ENCODE measurements at regions not wholly inside any gene's neighbourhood (a gene's known extent, or its start where the extent isn't known, plus 50 kb on each side); places are given as distances from the start of the nearest gene placed in this dataset.

DNA sequence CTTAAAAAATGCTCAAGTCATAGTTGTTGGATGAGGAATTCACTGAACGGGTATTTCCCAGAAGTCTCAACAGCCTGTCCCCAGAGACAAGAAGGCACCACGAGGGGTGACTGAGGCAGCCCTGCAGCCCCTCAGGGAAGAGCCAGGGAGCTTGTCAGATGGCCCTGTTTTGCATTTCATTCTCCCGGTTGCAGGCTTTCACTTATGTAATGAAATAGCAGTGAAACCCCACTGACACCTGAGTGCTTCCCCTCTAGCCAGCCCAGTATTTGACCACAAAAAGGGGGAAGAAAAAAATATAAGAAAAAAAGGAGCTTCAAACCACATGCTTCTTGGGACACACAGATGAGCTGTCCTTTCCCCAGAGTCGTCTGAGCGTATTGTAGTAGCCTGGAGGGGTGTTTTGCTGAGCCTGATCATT lies 75.3 kb upstream of the IL12B start:
- Histone ChIP-seq H3K79me2 (ENCODE audit: control insufficient read depth, insufficient read depth, low read length) (no peaks in the 10 kb centered on the region), H3K36me3 (ENCODE audit: control insufficient read depth in 2 of 2, extremely low read depth in 1 of 2, insufficient read depth in 2 of 2, low read length in 2 of 2) (no peaks in the 10 kb centered on the region), H3K4me1 (ENCODE audit: control insufficient read depth, extremely low read depth, insufficient read depth, low read length) (no peaks in the 10 kb centered on the region), H3K4me3 (replicated peaks in 1 of 3; ENCODE audit: insufficient read depth in 1 of 3, low read depth in 1 of 3, low read length in 3 of 3) (no peak overlapping the region), H3K4me2 (ENCODE audit: insufficient read depth, low read length) (no peak overlapping the region), H3K9me1 (replicated peaks; ENCODE audit: control insufficient read depth, extremely low read depth, insufficient read depth, low read length) (no peaks in the 10 kb centered on the region), H3K27ac (ENCODE audit: insufficient read depth, low read depth, low read length) (no peak overlapping the region), H3K9ac (replicated peaks; ENCODE audit: extremely low read depth, insufficient read depth, low read length) (no peak overlapping the region), H3K9me3 (replicated peaks; ENCODE audit: control insufficient read depth, insufficient read depth, low read length) (no peaks in the 10 kb centered on the region), H3K27me3 (ENCODE audit: control insufficient read depth in 2 of 2, insufficient read depth in 2 of 2, low read length in 2 of 2) (no peaks in the 10 kb centered on the region), H4K20me1 (replicated peaks; ENCODE audit: control insufficient read depth, extremely low read depth, insufficient read depth, low read length) (no peaks in the 10 kb centered on the region), H2AFZ (ENCODE audit: low read depth, low read length) (no peak overlapping the region)
- BruUV-seq (replicated peaks) = no TSS peak
- intact Hi-C loops (cut with micrococcal nuclease) (no loop called here), dilution Hi-C loops (cut with MboI; ENCODE audit: extremely low pct_ligation_motif_present, low sequenced_read_pairs) (no loop called here)
- TF ChIP-seq EZH2 (IDR thresholded peaks at IDR 0.05; ENCODE audit: borderline replicate concordance, low read depth, low read length, severe bottlenecking) (no peak), FOS (IDR thresholded peaks at IDR 0.05; ENCODE audit: borderline replicate concordance, insufficient read depth, low read length) (no peak), GATA2 (IDR thresholded peaks at IDR 0.05; ENCODE audit: insufficient read depth, insufficient read length, low read depth, low read length) (no peak), JUN (IDR thresholded peaks at IDR 0.05; ENCODE audit: borderline replicate concordance, insufficient read depth, insufficient read length, low read depth) (no peak), POLR2A (IDR thresholded peaks at IDR 0.05; ENCODE audit: low read depth, low read length) (no peak), POLR2AphosphoS5 (IDR thresholded peaks at IDR 0.05; ENCODE audit: insufficient read depth, low read depth, low read length) (no peak), MYC (IDR thresholded peaks at IDR 0.05; ENCODE audit: low read depth, low read length) (no peak)
- TF ChIP-seq, protein P1, sequence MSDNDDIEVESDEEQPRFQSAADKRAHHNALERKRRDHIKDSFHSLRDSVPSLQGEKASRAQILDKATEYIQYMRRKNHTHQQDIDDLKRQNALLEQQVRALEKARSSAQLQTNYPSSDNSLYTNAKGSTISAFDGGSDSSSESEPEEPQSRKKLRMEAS (IDR thresholded peaks at IDR 0.05; ENCODE audit: insufficient read depth, insufficient read length) = no peak
- TF ChIP-seq, protein P2, sequence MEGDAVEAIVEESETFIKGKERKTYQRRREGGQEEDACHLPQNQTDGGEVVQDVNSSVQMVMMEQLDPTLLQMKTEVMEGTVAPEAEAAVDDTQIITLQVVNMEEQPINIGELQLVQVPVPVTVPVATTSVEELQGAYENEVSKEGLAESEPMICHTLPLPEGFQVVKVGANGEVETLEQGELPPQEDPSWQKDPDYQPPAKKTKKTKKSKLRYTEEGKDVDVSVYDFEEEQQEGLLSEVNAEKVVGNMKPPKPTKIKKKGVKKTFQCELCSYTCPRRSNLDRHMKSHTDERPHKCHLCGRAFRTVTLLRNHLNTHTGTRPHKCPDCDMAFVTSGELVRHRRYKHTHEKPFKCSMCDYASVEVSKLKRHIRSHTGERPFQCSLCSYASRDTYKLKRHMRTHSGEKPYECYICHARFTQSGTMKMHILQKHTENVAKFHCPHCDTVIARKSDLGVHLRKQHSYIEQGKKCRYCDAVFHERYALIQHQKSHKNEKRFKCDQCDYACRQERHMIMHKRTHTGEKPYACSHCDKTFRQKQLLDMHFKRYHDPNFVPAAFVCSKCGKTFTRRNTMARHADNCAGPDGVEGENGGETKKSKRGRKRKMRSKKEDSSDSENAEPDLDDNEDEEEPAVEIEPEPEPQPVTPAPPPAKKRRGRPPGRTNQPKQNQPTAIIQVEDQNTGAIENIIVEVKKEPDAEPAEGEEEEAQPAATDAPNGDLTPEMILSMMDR (IDR thresholded peaks at IDR 0.05; ENCODE audit: extremely low read depth in 1 of 2, insufficient read depth in 1 of 2, low read depth in 1 of 2, low read length in 2 of 2) = no peak
- no peak for DNase-seq (ENCODE audit: low read depth, low spot score)
- no peak for FAIRE-seq
- CTCF ChIA-PET = no interaction called here
- POLR2A ChIA-PET = no interaction called here
